ENCODE measurements at regions not wholly inside any gene's neighbourhood (a gene's known extent, or its start where the extent isn't known, plus 50 kb on each side); places are given as distances from the start of the nearest gene placed in this dataset.
A peak's percentile ranks its signal among the peaks of the same experiment; 100 is the strongest.

- Mint-ChIP-seq H3K9me3 (peaks cover 3% of the 10 kb centered on the region), H3K4me3 (no peak overlapping the region), H3K36me3 (no peaks in the 10 kb centered on the region), H3K4me1 (no peaks in the 10 kb centered on the region), H3K27ac (no peak overlapping the region)
- ATAC-seq: no peak
- DNase-seq (ENCODE audit: low spot score in 2 of 2): no peak
Observed at GRCh38 chr1:67957066-67957465, 93.4 kb downstream of the DIRAS3 start.

- Mint-ChIP-seq H3K27ac (no peak overlapping the region), H3K4me1 (no peaks in the 10 kb centered on the region), H3K9me3 (no peaks in the 10 kb centered on the region), H3K36me3 (no peaks in the 10 kb centered on the region), H3K4me3 (no peak overlapping the region)
- ATAC-seq: no peak
- no peak for DNase-seq (ENCODE audit: low spot score in 2 of 2)
Observed at GRCh38 chr1:67956116-67956515, 94.3 kb downstream of the DIRAS3 start.

GRCh38 chr1:67955591-67955990 lies 94.8 kb downstream of the DIRAS3 start:
- Mint-ChIP-seq H3K36me3 (no peaks in the 10 kb centered on the region), H3K9me3 (no peaks in the 10 kb centered on the region), H3K4me3 (no peak overlapping the region)

GRCh38 chr1:67953301-67953700 lies 97.1 kb downstream of the DIRAS3 start:
- Mint-ChIP-seq H3K9me3 (no peaks in the 10 kb centered on the region), H3K4me1 (no peaks in the 10 kb centered on the region), H3K4me3 (no peak overlapping the region), H3K27ac (no peak overlapping the region), H3K36me3 (no peaks in the 10 kb centered on the region)
- DNase-seq (ENCODE audit: low spot score in 2 of 2) (no peak), ATAC-seq (no peak)

More at GRCh38 chr1:67955591-67955990, 94.8 kb downstream of the DIRAS3 start:
- DNase-seq (ENCODE audit: low spot score in 2 of 2) (no peak), ATAC-seq (no peak)
- H3K27ac Mint-ChIP-seq: no peak overlapping the region
- no peaks in the 10 kb centered on the region for H3K4me1 Mint-ChIP-seq

- no peaks in the 10 kb centered on the region for H3K36me3 Mint-ChIP-seq
- no peak overlapping the region for H3K27ac Mint-ChIP-seq
- ATAC-seq (no peak), DNase-seq (ENCODE audit: low spot score in 2 of 2) (no peak)
- no peak overlapping the region for H3K4me3 Mint-ChIP-seq
- H3K4me1 Mint-ChIP-seq: no peaks in the 10 kb centered on the region
- no peaks in the 10 kb centered on the region for H3K9me3 Mint-ChIP-seq
Observed at GRCh38 chr1:67952071-67952470, 98.4 kb downstream of the DIRAS3 start.

- no peaks in the 10 kb centered on the region for H3K36me3 Mint-ChIP-seq
Observed at GRCh38 chr1:67951014-67951413, 99.4 kb downstream of the DIRAS3 start.

GRCh38 chr1:67948151-67949080 lies 102.0 kb downstream of the DIRAS3 start:
- Mint-ChIP-seq H3K27ac (no peak overlapping the region), H3K4me3 (no peak overlapping the region), H3K36me3 (no peaks in the 10 kb centered on the region), H3K4me1 (no peaks in the 10 kb centered on the region), H3K9me3 (peaks cover 2% of the 10 kb centered on the region)
- DNase-seq (ENCODE audit: low spot score in 2 of 2) (no peak), ATAC-seq (no peak)

More at GRCh38 chr1:67951014-67951413, 99.4 kb downstream of the DIRAS3 start:
- Mint-ChIP-seq H3K9me3 (no peaks in the 10 kb centered on the region), H3K27ac (no peak overlapping the region), H3K4me3 (no peak overlapping the region), H3K4me1 (no peaks in the 10 kb centered on the region)
- ATAC-seq (peak; percentile 22), DNase-seq (ENCODE audit: low spot score in 2 of 2) (no peak)

- H3K4me3 Mint-ChIP-seq: no peak overlapping the region
- DNase-seq (ENCODE audit: low spot score in 2 of 2) (no peak), ATAC-seq (no peak)
- H3K27ac Mint-ChIP-seq: no peak overlapping the region
- no peaks in the 10 kb centered on the region for H3K4me1 Mint-ChIP-seq
- peaks cover 2% of the 10 kb centered on the region for H3K9me3 Mint-ChIP-seq
- H3K36me3 Mint-ChIP-seq: no peaks in the 10 kb centered on the region
Observed at GRCh38 chr1:67947114-67947513, 103.3 kb downstream of the DIRAS3 start.

GRCh38 chr1:67945733-67946374 lies 104.6 kb downstream of the DIRAS3 start:
- no peaks in the 10 kb centered on the region for H3K36me3 Mint-ChIP-seq
- ATAC-seq: no peak
- no peaks in the 10 kb centered on the region for H3K4me1 Mint-ChIP-seq
- no peak overlapping the region for H3K4me3 Mint-ChIP-seq
- H3K9me3 Mint-ChIP-seq: peaks cover 2% of the 10 kb centered on the region
- H3K27ac Mint-ChIP-seq: no peak overlapping the region
- no peak for DNase-seq (ENCODE audit: low spot score in 2 of 2)

- Mint-ChIP-seq H3K4me3 (no peak overlapping the region), H3K27ac (no peak overlapping the region), H3K9me3 (peaks cover 2% of the 10 kb centered on the region), H3K36me3 (no peaks in the 10 kb centered on the region), H3K4me1 (no peaks in the 10 kb centered on the region)
- ATAC-seq: no peak
- no peak for DNase-seq (ENCODE audit: low spot score in 2 of 2)
Observed at GRCh38 chr1:67942274-67942673, 108.2 kb downstream of the DIRAS3 start.

- DNase-seq (ENCODE audit: low spot score in 2 of 2): no peak
- Mint-ChIP-seq H3K36me3 (no peaks in the 10 kb centered on the region), H3K27ac (no peak overlapping the region), H3K4me3 (no peak overlapping the region), H3K4me1 (no peaks in the 10 kb centered on the region), H3K9me3 (peaks cover 2% of the 10 kb centered on the region)
- ATAC-seq: no peak
Observed at GRCh38 chr1:67941746-67942145, 108.5 kb upstream of the GNG12 start.

- ATAC-seq: no peak
- peaks cover 2% of the 10 kb centered on the region for H3K9me3 Mint-ChIP-seq
Observed at GRCh38 chr1:67941155-67941554, 107.9 kb upstream of the GNG12 start.

GRCh38 chr1:67939942-67940341 lies 106.7 kb upstream of the GNG12 start:
- Mint-ChIP-seq H3K36me3 (no peaks in the 10 kb centered on the region), H3K4me1 (no peaks in the 10 kb centered on the region), H3K27ac (no peak overlapping the region), H3K9me3 (peaks cover under 1% of the 10 kb centered on the region), H3K4me3 (no peak overlapping the region)
- ATAC-seq (no peak), DNase-seq (ENCODE audit: low spot score in 2 of 2) (no peak)

More at GRCh38 chr1:67941155-67941554, 107.9 kb upstream of the GNG12 start:
- Mint-ChIP-seq H3K27ac (no peak overlapping the region), H3K36me3 (no peaks in the 10 kb centered on the region), H3K4me1 (no peaks in the 10 kb centered on the region), H3K4me3 (no peak overlapping the region)
- no peak for DNase-seq (ENCODE audit: low spot score in 2 of 2)

GRCh38 chr1:67939186-67939743 lies 106.0 kb upstream of the GNG12 start:
- no peaks in the 10 kb centered on the region for H3K9me3 Mint-ChIP-seq
- no peak for DNase-seq (ENCODE audit: low spot score in 2 of 2)

GRCh38 chr1:67937651-67938050 lies 104.4 kb upstream of the GNG12 start:
- Mint-ChIP-seq H3K9me3 (no peaks in the 10 kb centered on the region), H3K4me1 (no peaks in the 10 kb centered on the region), H3K36me3 (no peaks in the 10 kb centered on the region), H3K4me3 (no peak overlapping the region), H3K27ac (no peak overlapping the region)
- ATAC-seq (no peak), DNase-seq (ENCODE audit: low spot score in 2 of 2) (no peak)

More at GRCh38 chr1:67939186-67939743, 106.0 kb upstream of the GNG12 start:
- H3K4me3 Mint-ChIP-seq: no peak overlapping the region
- no peaks in the 10 kb centered on the region for H3K4me1 Mint-ChIP-seq
- H3K36me3 Mint-ChIP-seq: no peaks in the 10 kb centered on the region
- no peak overlapping the region for H3K27ac Mint-ChIP-seq
- no peak for ATAC-seq

Measured in stimulated activated effector memory CD8-positive, alpha-beta T cell treated with anti-CD3 and anti-CD28 coated beads, Interleukin-12 subunit alpha, Interleukin-12 subunit beta, amount 100 ng/mL, for 72 hours (primary cell).